GM21447 (cell line): ENCODE measurements at regions not wholly inside any gene's neighbourhood (a gene's known extent, or its start where the extent isn't known, plus 50 kb on each side); places are given as distances from the start of the nearest gene placed in this dataset.

Experiments
- ATAC-seq: cut with Tn5 transposase; IDR thresholded peaks from one replicate; pipeline ENCODE4 v1.9.1; 2021; ENCODE audit not compliant: unreplicated experiment

DNA sequence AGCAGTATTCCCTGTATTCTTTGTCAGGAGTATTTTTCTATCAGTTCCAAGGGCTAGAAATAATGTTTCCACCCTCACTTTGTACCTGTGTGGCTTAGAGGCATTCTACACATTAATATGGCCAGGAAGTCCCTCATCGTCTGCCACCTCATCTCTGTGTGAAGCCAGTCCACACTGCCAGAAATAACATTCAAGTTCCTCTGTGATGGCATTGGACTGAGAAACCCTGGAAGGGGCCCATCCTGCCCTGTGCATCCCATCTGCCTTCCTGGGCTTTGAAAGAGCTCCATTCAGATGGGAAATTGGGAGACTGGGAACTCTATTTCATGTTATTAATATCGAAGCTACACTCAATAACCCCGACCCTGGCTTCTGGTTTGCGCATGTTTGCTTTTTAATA is 497.2 kb upstream of the CDH5 start:
- ATAC-seq: no peak

GRCh38 chr16:65867276-65867960 is 499.1 kb upstream of the CDH5 start:
- no peak for ATAC-seq

DNA sequence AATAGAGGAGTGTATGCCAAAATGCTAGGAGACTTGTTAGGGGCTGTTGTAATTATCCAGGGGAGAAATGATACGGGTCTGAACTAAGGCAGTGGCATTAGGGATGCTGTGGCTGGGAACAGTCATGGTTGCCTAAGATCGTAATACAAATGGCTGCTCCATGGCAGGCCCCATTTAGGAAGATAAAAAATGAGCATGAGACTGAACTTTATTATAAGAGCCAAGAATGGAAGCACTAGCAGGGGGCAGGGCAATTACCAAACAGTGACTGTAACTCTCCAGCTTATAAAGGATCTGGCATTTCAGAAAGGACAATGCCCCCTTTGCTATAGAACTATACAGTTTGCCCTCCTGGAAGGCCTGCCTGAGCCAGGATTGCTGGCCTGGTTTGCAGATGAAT is 503.3 kb upstream of the CDH5 start:
- no peak for ATAC-seq

DNA sequence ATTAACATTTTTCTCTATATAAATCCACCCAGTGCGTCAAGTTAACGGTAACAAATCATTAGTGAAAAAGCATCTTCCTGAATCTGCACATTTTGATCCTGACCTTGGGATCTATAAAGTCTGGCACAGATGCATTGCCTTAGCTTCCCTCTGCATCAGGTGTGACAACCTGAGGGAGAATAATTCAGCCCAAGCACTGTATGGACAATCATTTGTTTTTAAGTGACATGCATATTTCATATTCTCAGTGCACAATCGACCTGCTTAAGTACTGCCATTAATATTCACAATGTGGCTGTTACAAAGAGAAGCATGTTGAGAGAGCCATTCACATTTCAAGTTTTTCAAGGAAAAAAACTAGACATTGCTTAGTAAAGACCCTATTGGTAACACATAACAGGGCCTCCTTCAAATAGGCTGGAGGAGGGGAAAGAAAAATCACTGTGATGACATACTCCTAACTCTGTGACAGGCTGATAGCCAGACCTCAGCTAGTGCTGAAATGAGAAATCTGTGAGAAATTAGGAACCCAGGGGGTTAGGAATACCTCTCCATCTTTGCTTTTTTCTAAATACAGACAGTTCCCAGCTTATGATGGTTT is 505.3 kb upstream of the CDH5 start:
- ATAC-seq: no peak

- ATAC-seq: no peak
Measured at GRCh38 chr16:65855171-65856145, 511.0 kb upstream of the CDH5 start.

- ATAC-seq: no peak
Measured at GRCh38 chr16:65846210-65846602, 520.3 kb upstream of the CDH5 start.

- ATAC-seq: no peak
Measured at GRCh38 chr16:65845466-65846209, 520.9 kb upstream of the CDH5 start.

GRCh38 chr16:65843941-65844340 is 522.5 kb upstream of the CDH5 start:
- ATAC-seq: no peak

- ATAC-seq: no peak
Measured at GRCh38 chr16:65842067-65842466, 524.4 kb upstream of the CDH5 start.

- no peak for ATAC-seq
Measured at GRCh38 chr16:65838001-65838400, 528.5 kb upstream of the CDH5 start.

- ATAC-seq: no peak
Measured at GRCh38 chr16:65837464-65837863, 529.0 kb upstream of the CDH5 start.

DNA sequence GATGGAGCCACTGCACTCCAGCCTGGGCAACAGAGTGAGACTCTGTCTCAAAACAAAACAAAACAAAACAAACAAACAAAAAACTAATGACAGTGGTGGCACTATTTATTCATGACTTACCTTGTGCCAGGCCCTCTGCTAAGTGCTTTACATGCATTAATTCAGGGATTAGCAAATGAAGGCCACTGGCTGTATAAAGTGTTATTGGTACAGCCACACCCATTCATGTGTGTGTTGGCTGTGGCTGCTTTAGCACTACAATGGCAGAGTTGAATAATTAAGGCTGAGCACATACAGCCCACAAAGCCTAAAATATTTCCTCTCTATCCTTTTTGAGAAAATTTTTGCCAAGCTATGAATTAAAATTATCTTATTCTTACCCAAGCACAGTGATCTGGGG is 531.8 kb upstream of the CDH5 start:
- ATAC-seq: no peak

DNA sequence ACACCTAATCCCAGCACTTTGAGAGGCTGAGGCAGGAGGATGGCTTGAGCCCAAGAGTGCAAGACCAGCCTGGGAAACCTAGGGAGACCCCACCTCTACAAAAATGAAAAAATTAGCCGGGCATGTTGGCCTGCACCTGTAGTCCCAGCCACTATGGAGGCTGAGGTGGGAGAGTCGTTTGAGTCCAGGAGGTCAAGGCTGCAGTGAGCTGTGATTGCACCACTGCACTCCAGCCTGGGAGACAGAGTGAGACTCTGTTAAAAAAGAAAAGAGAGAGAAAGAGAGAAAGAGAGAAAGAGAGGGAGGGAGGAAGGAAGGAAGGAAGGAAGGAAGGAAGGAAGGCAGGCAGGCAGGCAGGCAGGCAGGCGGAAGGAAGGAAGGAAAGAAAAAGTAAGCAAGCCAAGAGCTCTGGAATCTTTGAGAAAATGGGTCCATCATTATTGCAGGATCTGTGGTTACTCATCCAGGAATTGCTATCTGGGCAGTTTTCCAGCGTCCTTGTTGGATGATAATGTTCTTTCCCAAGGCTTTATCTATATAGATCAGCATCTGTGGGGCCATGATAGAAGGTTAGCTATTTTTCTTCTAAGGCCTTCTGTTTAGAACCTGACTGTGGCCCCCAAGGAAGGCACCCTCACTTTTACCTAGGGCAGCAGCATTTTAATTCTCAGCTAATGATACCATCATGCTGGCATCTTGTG is 533.2 kb upstream of the CDH5 start:
- no peak for ATAC-seq

- no peak for ATAC-seq
Measured at GRCh38 chr16:65832679-65833078, 533.8 kb upstream of the CDH5 start.

GRCh38 chr16:65831903-65832666 is 534.4 kb upstream of the CDH5 start:
- no peak for ATAC-seq

DNA sequence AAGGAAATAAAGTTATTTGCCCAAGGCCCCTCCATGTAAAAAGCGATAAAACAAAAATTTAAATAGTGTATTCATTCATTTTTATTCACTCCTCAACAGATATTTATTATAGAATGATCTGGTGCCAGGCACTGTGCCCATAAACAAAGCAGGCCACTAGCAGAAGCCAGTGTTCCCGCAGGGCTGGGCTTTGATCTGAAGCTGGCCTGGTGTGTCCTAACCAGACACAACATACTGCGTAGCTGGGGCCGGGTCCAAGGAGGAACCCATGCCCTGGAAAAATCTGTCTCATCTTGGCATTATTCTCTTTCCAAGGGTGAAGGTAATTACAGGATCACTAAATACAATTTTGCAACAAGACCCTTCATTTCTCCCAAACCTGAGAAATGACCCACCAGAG is 537.4 kb upstream of the CDH5 start:
- ATAC-seq: no peak

DNA sequence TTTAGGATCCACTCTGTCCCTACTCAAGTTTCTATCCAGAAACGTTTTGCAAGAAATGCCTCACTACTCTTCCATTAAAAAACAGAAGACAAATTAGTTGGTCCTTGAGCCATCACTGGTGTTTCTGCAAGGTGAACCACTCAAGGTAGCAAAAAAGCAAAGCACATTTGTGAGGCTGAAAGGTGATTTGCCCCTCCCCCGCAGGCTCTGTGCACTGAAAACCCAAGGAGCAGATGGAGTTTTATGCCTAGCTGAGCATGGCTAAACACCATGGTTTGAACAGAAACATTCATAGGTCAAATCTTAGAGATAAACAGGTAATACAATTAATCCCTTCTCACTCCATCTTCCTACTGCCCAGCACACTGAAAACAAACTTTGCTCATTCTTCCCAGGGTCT is 538.2 kb upstream of the CDH5 start:
- no peak for ATAC-seq

DNA sequence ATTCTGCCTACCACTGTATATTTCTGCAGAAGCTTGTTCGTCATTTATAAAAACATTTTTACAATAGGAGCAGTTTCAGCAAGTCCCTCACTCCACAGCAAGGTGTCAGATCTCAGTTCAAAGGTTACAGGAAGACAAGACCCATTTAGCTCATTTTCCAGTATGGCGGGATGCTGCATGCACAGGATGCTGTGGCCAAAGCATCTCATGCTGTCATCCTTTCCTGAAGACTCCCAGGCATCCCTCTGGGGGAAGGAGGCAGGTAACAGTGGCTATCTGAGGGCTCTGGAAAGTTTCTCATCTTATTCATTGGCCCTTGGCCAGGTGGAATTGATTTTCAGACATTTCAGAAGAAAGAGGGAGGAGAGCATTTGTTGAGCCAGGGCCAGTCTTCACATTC is 539.3 kb upstream of the CDH5 start:
- no peak for ATAC-seq

- ATAC-seq: no peak
Measured at GRCh38 chr16:65825191-65825856, 541.2 kb upstream of the CDH5 start.
